A673 (cell line): ENCODE measurements at regions not wholly inside any gene's neighbourhood (a gene's known extent, or its start where the extent isn't known, plus 50 kb on each side); places are given as distances from the start of the nearest gene placed in this dataset.

ENCODE experiments used
- BruUV-seq: library from RNA; stranded (reverse); fragments of 400-500 nt; replicated peaks from 2 replicates; lab custom pipeline; 2021; lab: Mats Ljungman, UMichigan
- CTCF ChIA-PET: fragments of 300-600 bp; sonication (Branson Sonifier 250); formaldehyde crosslinking; loops from one replicate; lab custom pipeline; 2022; ENCODE audit warnings: antibody characterized with exemption; lab: Charles Lee
- POLR2A ChIA-PET: fragments of 300-600 bp; sonication (Branson Sonifier 250); formaldehyde crosslinking; loops from one replicate; lab custom pipeline; 2022; ENCODE audit warnings: antibody characterized with exemption; ENCODE audit not compliant: low non-redundant PET; lab: Charles Lee
- DNase-seq: peaks from one replicate; pipeline ENCODE4 v3.0.0-alpha.2; 2015; ENCODE audit warnings: low spot score
- H3K27ac ChIP-seq: fragments of 200-600 bp; sonication (generic); 2 replicates; pipeline ENCODE4 v1.5.1; 2016; ENCODE audit warnings: mixed run types, low read depth, mild to moderate bottlenecking, mixed read lengths, antibody characterized with exemption, low read length; ENCODE audit not compliant: poor library complexity, severe bottlenecking
- H3K27me3 ChIP-seq: fragments of 200-600 bp; sonication (generic); replicated peaks from 2 replicates; pipeline ENCODE4 v1.6.1; 2017; ENCODE audit warnings: mixed run types, low read depth, mild to moderate bottlenecking, mixed read lengths, antibody characterized with exemption, low read length; ENCODE audit not compliant: insufficient read depth, poor library complexity
- H3K36me3 ChIP-seq: fragments of 200-600 bp; sonication (generic); 2 replicates; pipeline ENCODE4 v1.6.1; 2016; ENCODE audit warnings: mixed run types, mild to moderate bottlenecking, mixed read lengths, antibody characterized with exemption, low read length; ENCODE audit not compliant: insufficient read depth, poor library complexity, severe bottlenecking
- H3K4me1 ChIP-seq: fragments of 200-600 bp; sonication (generic); 2 replicates; pipeline ENCODE4 v1.6.1; 2017; ENCODE audit warnings: mixed run types, mild to moderate bottlenecking, mixed read lengths, antibody characterized with exemption, low read length; ENCODE audit not compliant: insufficient read depth, poor library complexity, severe bottlenecking
- H3K4me3 ChIP-seq: fragments of 200-600 bp; sonication (generic); 2 replicates; pipeline ENCODE4 v1.5.1; 2016; ENCODE audit warnings: low read depth, mixed run types, mild to moderate bottlenecking, mixed read lengths, low read length; ENCODE audit not compliant: poor library complexity, severe bottlenecking
- H3K9me3 ChIP-seq: fragments of 200-600 bp; sonication (generic); 2 replicates; pipeline ENCODE4 v1.6.1; 2016; ENCODE audit warnings: mixed run types, low read depth, mild to moderate bottlenecking, mixed read lengths, antibody characterized with exemption, low read length; ENCODE audit not compliant: poor library complexity, severe bottlenecking
- EZH2 ChIP-seq: fragments of 200-600 bp; sonication (generic); IDR thresholded peaks from 2 replicates; pipeline ENCODE4 v1.6.1; 2017; ENCODE audit warnings: borderline replicate concordance, low read depth, mild to moderate bottlenecking, mixed read lengths, antibody characterized with exemption, low read length; ENCODE audit not compliant: poor library complexity, severe bottlenecking
- intact Hi-C: fragments of 100-400 bp; cut with micrococcal nuclease; formaldehyde crosslinking; loops from one replicate; pipeline ENCODE4 v1.10.0; 2022; ENCODE audit not compliant: unreplicated experiment
- TF ChIP-seq, protein P1 (sequence below): fragments of 300-800, 200-600 bp; sonication (generic); conservative IDR thresholded peaks from 2 replicates; pipeline ENCODE4 v1.5.1; 2017; ENCODE audit warnings: low read depth, mild to moderate bottlenecking, antibody characterized with exemption, low read length, moderate library complexity, mixed read lengths

DNA sequence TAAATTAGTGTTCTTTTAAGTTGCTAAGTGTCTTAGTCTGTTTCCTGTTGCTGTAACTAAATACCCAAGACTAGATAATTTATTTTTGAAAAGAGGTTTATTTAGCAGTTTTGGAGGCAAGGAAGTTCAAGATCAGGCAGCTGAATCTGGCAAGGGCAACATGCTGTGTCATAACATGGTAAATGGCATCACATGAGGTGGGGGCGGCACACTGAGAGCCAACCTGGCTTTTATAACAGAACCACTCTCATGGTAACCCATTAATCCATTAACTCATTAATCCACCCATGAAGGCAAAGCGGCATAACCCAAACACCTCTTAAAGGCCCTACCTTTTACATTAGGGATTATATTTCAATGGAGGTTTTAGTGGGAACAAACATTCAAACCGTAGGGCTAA is 182.2 kb upstream of the GATB start:
- no TSS peak for BruUV-seq
- intact Hi-C loops, result no loop called here
- H3K36me3 ChIP-seq, result no peaks in the 10 kb centered on the region
- DNase-seq, result peak; percentile 5
- H3K27ac ChIP-seq, result no peak overlapping the region
- TF ChIP-seq EZH2, result no peak
- TF ChIP-seq, protein P1, sequence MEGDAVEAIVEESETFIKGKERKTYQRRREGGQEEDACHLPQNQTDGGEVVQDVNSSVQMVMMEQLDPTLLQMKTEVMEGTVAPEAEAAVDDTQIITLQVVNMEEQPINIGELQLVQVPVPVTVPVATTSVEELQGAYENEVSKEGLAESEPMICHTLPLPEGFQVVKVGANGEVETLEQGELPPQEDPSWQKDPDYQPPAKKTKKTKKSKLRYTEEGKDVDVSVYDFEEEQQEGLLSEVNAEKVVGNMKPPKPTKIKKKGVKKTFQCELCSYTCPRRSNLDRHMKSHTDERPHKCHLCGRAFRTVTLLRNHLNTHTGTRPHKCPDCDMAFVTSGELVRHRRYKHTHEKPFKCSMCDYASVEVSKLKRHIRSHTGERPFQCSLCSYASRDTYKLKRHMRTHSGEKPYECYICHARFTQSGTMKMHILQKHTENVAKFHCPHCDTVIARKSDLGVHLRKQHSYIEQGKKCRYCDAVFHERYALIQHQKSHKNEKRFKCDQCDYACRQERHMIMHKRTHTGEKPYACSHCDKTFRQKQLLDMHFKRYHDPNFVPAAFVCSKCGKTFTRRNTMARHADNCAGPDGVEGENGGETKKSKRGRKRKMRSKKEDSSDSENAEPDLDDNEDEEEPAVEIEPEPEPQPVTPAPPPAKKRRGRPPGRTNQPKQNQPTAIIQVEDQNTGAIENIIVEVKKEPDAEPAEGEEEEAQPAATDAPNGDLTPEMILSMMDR, result no peak
- ChIA-PET POLR2A (no interaction called here), CTCF (no interaction called here)
- H3K4me3 ChIP-seq, result no peak overlapping the region
- H3K27me3 ChIP-seq, result no peaks in the 10 kb centered on the region
- peaks cover 9% of the 10 kb centered on the region for H3K9me3 ChIP-seq
- H3K4me1 ChIP-seq, result no peaks in the 10 kb centered on the region

DNA sequence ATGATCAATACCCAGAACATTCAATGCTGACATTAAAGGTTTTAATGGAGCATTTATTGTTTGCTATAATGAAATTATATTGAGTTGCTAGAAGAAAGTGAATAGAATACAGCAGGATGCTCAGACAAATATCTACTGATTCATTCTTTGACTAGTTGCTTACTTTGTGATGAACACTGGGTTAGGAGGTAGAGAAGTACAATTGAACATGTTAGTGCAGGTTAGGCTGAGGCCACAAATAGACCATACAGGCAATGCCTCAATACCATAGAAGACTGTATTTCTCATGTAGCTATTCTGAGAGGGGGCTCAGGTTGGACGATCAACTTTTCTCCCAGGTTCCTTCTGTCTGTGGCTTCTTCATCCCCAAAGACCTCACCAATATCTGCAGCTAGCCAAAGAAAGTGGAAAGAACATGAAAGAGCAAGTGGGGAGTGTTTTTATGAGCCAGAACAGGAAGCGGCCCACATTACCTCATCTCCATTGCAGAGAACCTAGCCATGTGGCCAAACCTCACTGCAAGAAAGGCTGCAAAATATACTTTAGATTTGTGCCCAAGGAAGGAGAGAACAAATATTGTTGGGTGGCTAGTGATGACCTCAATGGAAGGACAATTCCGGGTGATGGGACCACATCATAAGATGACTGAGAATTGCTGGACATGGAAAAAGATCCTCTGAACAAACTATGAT is 180.3 kb upstream of the GATB start:
- H3K9me3 ChIP-seq, result no peaks in the 10 kb centered on the region
- ChIA-PET POLR2A (no interaction called here), CTCF (no interaction called here)
- H3K4me1 ChIP-seq, result no peaks in the 10 kb centered on the region
- H3K36me3 ChIP-seq, result no peaks in the 10 kb centered on the region
- TF ChIP-seq, protein P1, result no peak
- TF ChIP-seq EZH2, result no peak
- intact Hi-C loops, result no loop called here
- no peak overlapping the region for H3K27ac ChIP-seq
- H3K4me3 ChIP-seq, result no peak overlapping the region
- no peaks in the 10 kb centered on the region for H3K27me3 ChIP-seq
- no peak for DNase-seq
- BruUV-seq, result no TSS peak

DNA sequence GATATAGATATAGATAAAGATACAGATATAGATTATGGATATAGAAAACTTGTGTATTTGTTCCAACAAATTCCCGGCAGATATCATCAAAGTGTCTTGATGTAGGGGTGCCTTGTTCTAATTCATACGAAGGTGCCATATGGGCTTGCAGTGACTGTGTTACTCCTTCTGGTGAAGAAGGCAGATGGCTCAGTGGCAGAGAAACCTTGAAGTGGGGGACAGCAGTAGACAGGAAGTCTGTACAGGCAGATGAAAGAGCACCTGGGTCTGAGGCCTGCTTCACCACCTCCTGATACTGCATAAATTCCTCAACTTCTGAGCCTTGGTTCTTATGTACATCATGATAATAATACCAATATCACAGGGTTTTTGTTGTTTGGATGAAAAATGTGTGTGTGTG is 179.5 kb upstream of the GATB start:
- DNase-seq, result no peak
- H3K9me3 ChIP-seq, result no peaks in the 10 kb centered on the region
- intact Hi-C loops, result no loop called here
- ChIA-PET POLR2A (no interaction called here), CTCF (no interaction called here)
- H3K36me3 ChIP-seq, result no peaks in the 10 kb centered on the region
- H3K27ac ChIP-seq, result no peak overlapping the region
- no peak overlapping the region for H3K4me3 ChIP-seq
- H3K4me1 ChIP-seq, result no peaks in the 10 kb centered on the region
- no peaks in the 10 kb centered on the region for H3K27me3 ChIP-seq
- BruUV-seq, result no TSS peak
- TF ChIP-seq, protein P1, result no peak
- no peak for TF ChIP-seq EZH2
